Esophagus muscularis mucosa (tissue), 4 donors: ENCODE measurements at regions not wholly inside any gene's neighbourhood (a gene's known extent, or its start where the extent isn't known, plus 50 kb on each side); places are given as distances from the start of the nearest gene placed in this dataset.

ENCODE experiments used
- DNase-seq: peaks from one replicate; pipeline ENCODE4 v3.0.0-alpha.2; 2017; ENCODE audit errors: extremely low spot score
- H3K27ac ChIP-seq, 4 donors: fragments of 200-600 bp; sonication (generic); replicated peaks in 1 of 4; 1 replicate in 3 of 4; 2 replicates in 1 of 4; pipeline ENCODE4 v1.5.1; 2016 to 2019; ENCODE audit warnings: mild to moderate bottlenecking in 1 of 4
- H3K27me3 ChIP-seq, 4 donors: fragments of 200-600 bp; sonication (generic); one replicate each; pipeline versions ENCODE4 v1.5.1 to v1.6.0; 2016 to 2019
- H3K36me3 ChIP-seq, 4 donors: fragments of 200-600 bp; sonication (generic); one replicate each; pipeline ENCODE4 v1.5.1; 2016 to 2019
- H3K4me1 ChIP-seq, 4 donors: fragments of 200-600 bp; sonication (generic); one replicate each; pipeline ENCODE4 v1.5.1; 2016 to 2019
- H3K4me3 ChIP-seq, 4 donors: fragments of 200-600 bp; sonication (generic); 1 replicate in 2 of 4; 2 replicates in 2 of 4; pipeline ENCODE4 v1.5.1; 2016 to 2019; ENCODE audit warnings: mild to moderate bottlenecking in 4 of 4, moderate library complexity in 1 of 4
- H3K9me3 ChIP-seq, 4 donors: fragments of 200-600 bp; sonication (generic); 1 replicate in 3 of 4; 2 replicates in 1 of 4; pipeline ENCODE4 v1.5.1; 2016 to 2019
- CTCF ChIP-seq, 3 experiments: fragments of 200-600 bp in 2 of 3; fragments of 450-650 bp in 1 of 3; sonication (generic) in 2 of 3; IDR thresholded peaks; one replicate each; pipeline ENCODE4 v1.5.1; 2017 to 2019; ENCODE audit warnings: antibody characterized with exemption in 3 of 3, mild to moderate bottlenecking in 2 of 3, moderate library complexity in 1 of 3
- EP300 ChIP-seq: sonication (generic); formaldehyde crosslinking; IDR thresholded peaks from one replicate; pipeline ENCODE4 v1.6.1; 2017; ENCODE audit warnings: antibody characterized with exemption
- POLR2A ChIP-seq: fragments of 450-650 bp; IDR thresholded peaks from one replicate; pipeline ENCODE4 v1.6.1; 2017; ENCODE audit warnings: antibody characterized with exemption, moderate library complexity, mild to moderate bottlenecking, low read depth
- POLR2AphosphoS5 ChIP-seq, 2 donors: sonication (generic); formaldehyde crosslinking; IDR thresholded peaks; one replicate each; pipeline ENCODE4 v1.6.1; 2017; ENCODE audit warnings: antibody characterized with exemption in 2 of 2
- WGBS: methylation state at CpG from one replicate; pipeline ENCODE4 v1.1.5; 2018; 5-methylcytosine and 5-hydroxymethylcytosine counted together
- intact Hi-C: fragments of 100-400 bp; cut with DNase I; formaldehyde crosslinking; loops from one replicate; pipeline ENCODE4 v1.15.1; 2023

- no peak for DNase-seq
- 85% methylated on average over 21 of the region's 30 CpGs for WGBS
Observed at GRCh38 chr1:2860476-2861142, 59.1 kb upstream of the TTC34 start.

GRCh38 chr1:2861143-2861987 is 59.9 kb upstream of the TTC34 start:
- no peak overlapping the region for H3K27ac ChIP-seq
- H3K4me3 ChIP-seq, result no peak overlapping the region
- no peak for DNase-seq
- peaks cover 0 to 91% (median 12%) of the 10 kb centered on the region in 4 donors for H3K27me3 ChIP-seq
- no peaks in the 10 kb centered on the region for H3K36me3 ChIP-seq
- TF ChIP-seq POLR2AphosphoS5 (IDR thresholded peaks at IDR 0.05) (no peak), CTCF (IDR thresholded peaks at IDR 0.05) (no peak), EP300 (no peak), POLR2A (no peak)
- H3K4me1 ChIP-seq, result peaks cover 0 to 6% (median 0%) of the 10 kb centered on the region in 4 donors
- WGBS, result 69% methylated on average over 13 of the region's 19 CpGs
- intact Hi-C loops, result no loop called here
- H3K9me3 ChIP-seq, result no peaks in the 10 kb centered on the region

More at GRCh38 chr1:2860476-2861142, 59.1 kb upstream of the TTC34 start:
- Histone ChIP-seq H3K4me1 (peaks cover 0 to 6% (median 0%) of the 10 kb centered on the region in 4 donors), H3K27me3 (peaks cover 0 to 91% (median 12%) of the 10 kb centered on the region in 4 donors), H3K9me3 (no peaks in the 10 kb centered on the region), H3K27ac (no peak overlapping the region), H3K4me3 (no peak overlapping the region), H3K36me3 (no peaks in the 10 kb centered on the region)
- TF ChIP-seq CTCF (IDR thresholded peaks at IDR 0.05) (no peak), POLR2AphosphoS5 (IDR thresholded peaks at IDR 0.05) (no peak), EP300 (no peak), POLR2A (no peak)
- intact Hi-C loops, result no loop called here

GRCh38 chr1:2861988-2862813 is 60.7 kb upstream of the TTC34 start:
- DNase-seq, result no peak
- no peak overlapping the region for H3K27ac ChIP-seq
- intact Hi-C loops, result no loop called here
- no peaks in the 10 kb centered on the region for H3K36me3 ChIP-seq
- H3K4me3 ChIP-seq, result no peak overlapping the region
- H3K27me3 ChIP-seq, result peaks cover 0 to 91% (median 12%) of the 10 kb centered on the region in 4 donors
- peaks cover 0 to 6% (median 0%) of the 10 kb centered on the region in 4 donors for H3K4me1 ChIP-seq
- no peaks in the 10 kb centered on the region for H3K9me3 ChIP-seq
- TF ChIP-seq EP300 (no peak), POLR2AphosphoS5 (IDR thresholded peaks at IDR 0.05) (no peak), POLR2A (no peak), CTCF (IDR thresholded peaks at IDR 0.05) (no peak)
- 65% methylated on average over 15 of the region's 35 CpGs for WGBS

- no peak for DNase-seq
- H3K4me3 ChIP-seq, result no peak overlapping the region
- H3K4me1 ChIP-seq, result peaks cover 0 to 6% (median 0%) of the 10 kb centered on the region in 4 donors
- no peak for TF ChIP-seq EP300
- no peak for TF ChIP-seq POLR2AphosphoS5 (IDR thresholded peaks at IDR 0.05)
- TF ChIP-seq POLR2A, result no peak
- TF ChIP-seq CTCF (IDR thresholded peaks at IDR 0.05), result no peak
- no peak overlapping the region for H3K27ac ChIP-seq
- no peaks in the 10 kb centered on the region for H3K36me3 ChIP-seq
- peaks cover 0 to 91% (median 11%) of the 10 kb centered on the region in 4 donors for H3K27me3 ChIP-seq
- H3K9me3 ChIP-seq, result no peaks in the 10 kb centered on the region
- intact Hi-C loops, result no loop called here
- 75% methylated on average over 22 of the region's 22 CpGs for WGBS
Observed at GRCh38 chr1:2862814-2863647, 61.5 kb upstream of the TTC34 start.
